Muscle layer of duodenum (tissue), 2 donors: ENCODE measurements at regions not wholly inside any gene's neighbourhood (a gene's known extent, or its start where the extent isn't known, plus 50 kb on each side); places are given as distances from the start of the nearest gene placed in this dataset.
"Not testable (repeated sequence)": the region's sequence is repeated elsewhere in the genome, so short reads cannot be mapped to it uniquely, and the experiment has no call there.

Experiments used
- H3K27ac ChIP-seq: one replicate; pipeline ENCODE4 v1.7.0; 2013; ENCODE audit warnings: mild to moderate bottlenecking, low read length
- H3K27me3 ChIP-seq: one replicate; pipeline ENCODE4 v1.7.0; 2013; ENCODE audit warnings: low read depth, mild to moderate bottlenecking, control low read depth, low read length
- H3K36me3 ChIP-seq, 2 donors: one replicate each; pipeline ENCODE4 v1.7.0; 2013; ENCODE audit warnings: low read length in 2 of 2, control low read depth in 1 of 2, mild to moderate bottlenecking in 1 of 2; ENCODE audit not compliant: insufficient read depth in 2 of 2, control insufficient read depth in 1 of 2
- H3K4me1 ChIP-seq, 2 donors: one replicate each; pipeline ENCODE4 v1.7.0; 2013; ENCODE audit warnings: low read length in 2 of 2, mild to moderate bottlenecking in 2 of 2, control low read depth in 1 of 2, moderate library complexity in 1 of 2; ENCODE audit not compliant: insufficient read depth in 2 of 2, control insufficient read depth in 1 of 2
- H3K4me3 ChIP-seq, 2 donors: one replicate each; pipeline ENCODE4 v1.7.0; 2013; ENCODE audit warnings: low read length in 2 of 2, low read depth in 1 of 2, mild to moderate bottlenecking in 1 of 2
- H3K9me3 ChIP-seq, 2 donors: one replicate each; pipeline ENCODE4 v1.7.0; 2013; ENCODE audit warnings: low read length in 2 of 2, control low read depth in 1 of 2, mild to moderate bottlenecking in 1 of 2; ENCODE audit not compliant: control insufficient read depth in 1 of 2
- donor health status: healthy.

DNA sequence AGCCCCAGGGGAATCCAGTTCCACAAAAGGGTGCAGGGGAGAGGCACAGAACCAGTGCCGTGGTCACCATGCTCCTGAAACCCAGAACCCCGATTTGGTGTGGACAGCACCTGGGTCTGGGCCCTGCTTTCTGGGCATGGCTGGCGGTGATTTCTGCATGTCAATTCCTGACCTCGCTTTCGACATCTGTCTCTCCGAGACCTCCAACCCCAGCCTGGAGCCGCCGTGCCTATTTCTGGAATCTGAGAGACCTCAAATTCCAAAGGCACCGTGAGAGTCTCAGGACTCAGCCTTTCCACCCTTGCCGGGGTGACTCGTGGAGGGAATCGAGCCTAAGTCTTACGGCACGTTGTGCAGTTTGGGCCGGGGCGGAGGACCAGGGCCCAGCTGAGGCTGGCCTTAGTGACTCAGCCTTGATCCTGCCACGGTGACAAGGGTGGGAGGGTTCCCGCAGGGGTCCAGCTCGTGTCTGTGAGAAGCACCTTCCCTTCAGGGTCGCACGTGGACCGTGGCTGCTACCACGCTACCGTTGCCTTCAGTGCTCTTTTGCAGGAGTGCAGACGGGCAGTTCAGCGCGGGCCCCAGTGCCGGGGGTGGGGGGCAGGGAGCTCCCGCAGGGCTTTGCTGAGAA, 133.7 kb downstream of the PXDC1 start:
- Histone ChIP-seq H3K9me3 (no peaks in the 10 kb centered on the region), H3K4me1 (no peaks in the 10 kb centered on the region), H3K4me3 (no peak overlapping the region), H3K27ac (no peak overlapping the region), H3K27me3 (no peaks in the 10 kb centered on the region), H3K36me3 (no peaks in the 10 kb centered on the region)

DNA sequence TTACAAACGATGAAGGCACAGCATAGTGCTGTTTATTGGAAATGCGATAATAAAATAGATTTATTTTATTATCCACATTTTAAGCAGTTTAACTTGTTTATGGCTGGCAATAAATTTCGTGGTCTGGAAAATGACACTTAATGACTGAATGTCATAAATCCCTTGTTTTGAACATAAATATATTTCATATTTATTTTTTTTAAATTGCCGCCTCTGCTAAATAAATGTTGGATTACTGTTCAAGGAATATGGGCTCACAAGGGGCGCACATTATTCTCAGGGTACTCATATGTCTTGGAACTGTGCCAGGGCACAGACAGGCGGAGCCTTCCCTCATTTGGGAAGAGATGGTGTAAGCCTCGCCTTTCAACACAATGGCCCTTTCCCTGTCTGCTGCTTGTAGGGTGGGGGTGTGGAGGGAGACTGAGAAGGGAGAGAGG, 134.3 kb downstream of the PXDC1 start:
- H3K27me3 ChIP-seq, result no peaks in the 10 kb centered on the region
- H3K4me3 ChIP-seq, result no peak overlapping the region
- H3K9me3 ChIP-seq, result no peaks in the 10 kb centered on the region
- H3K4me1 ChIP-seq, result no peaks in the 10 kb centered on the region
- H3K27ac ChIP-seq, result no peak overlapping the region
- no peaks in the 10 kb centered on the region for H3K36me3 ChIP-seq

DNA sequence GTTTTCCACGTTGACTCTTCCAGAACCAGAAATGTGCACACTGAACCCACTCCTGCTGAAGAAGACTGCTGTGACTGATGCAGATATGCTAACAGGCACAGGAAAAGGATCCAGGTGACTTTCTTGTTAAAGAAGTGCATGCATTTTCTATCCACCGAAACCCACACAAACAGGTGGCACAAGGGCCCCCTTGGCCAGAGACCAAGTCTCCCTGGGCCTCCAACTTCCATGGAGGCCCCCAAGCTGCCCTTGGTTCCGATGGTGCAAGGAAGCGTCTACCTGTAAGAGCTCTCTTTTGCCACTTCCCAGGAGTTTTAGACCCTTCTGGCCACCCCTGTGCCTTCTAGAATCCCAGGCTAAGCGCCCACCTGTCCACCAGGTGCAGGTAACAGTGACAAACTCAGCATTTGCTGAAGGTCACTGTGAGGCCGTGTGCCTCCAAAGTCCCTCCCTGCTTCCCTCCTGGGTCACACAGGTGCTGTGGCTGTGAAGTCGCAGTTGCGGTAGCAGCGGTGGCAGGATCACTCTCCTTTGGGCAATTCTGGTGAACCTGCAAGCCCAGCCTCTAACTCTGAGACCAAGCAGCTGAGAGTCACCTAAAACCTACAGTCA, 134.8 kb downstream of the PXDC1 start:
- H3K9me3 ChIP-seq, result no peaks in the 10 kb centered on the region
- no peaks in the 10 kb centered on the region for H3K4me1 ChIP-seq
- H3K27me3 ChIP-seq, result no peaks in the 10 kb centered on the region
- H3K27ac ChIP-seq, result no peak overlapping the region
- no peak overlapping the region for H3K4me3 ChIP-seq
- H3K36me3 ChIP-seq, result no peaks in the 10 kb centered on the region

DNA sequence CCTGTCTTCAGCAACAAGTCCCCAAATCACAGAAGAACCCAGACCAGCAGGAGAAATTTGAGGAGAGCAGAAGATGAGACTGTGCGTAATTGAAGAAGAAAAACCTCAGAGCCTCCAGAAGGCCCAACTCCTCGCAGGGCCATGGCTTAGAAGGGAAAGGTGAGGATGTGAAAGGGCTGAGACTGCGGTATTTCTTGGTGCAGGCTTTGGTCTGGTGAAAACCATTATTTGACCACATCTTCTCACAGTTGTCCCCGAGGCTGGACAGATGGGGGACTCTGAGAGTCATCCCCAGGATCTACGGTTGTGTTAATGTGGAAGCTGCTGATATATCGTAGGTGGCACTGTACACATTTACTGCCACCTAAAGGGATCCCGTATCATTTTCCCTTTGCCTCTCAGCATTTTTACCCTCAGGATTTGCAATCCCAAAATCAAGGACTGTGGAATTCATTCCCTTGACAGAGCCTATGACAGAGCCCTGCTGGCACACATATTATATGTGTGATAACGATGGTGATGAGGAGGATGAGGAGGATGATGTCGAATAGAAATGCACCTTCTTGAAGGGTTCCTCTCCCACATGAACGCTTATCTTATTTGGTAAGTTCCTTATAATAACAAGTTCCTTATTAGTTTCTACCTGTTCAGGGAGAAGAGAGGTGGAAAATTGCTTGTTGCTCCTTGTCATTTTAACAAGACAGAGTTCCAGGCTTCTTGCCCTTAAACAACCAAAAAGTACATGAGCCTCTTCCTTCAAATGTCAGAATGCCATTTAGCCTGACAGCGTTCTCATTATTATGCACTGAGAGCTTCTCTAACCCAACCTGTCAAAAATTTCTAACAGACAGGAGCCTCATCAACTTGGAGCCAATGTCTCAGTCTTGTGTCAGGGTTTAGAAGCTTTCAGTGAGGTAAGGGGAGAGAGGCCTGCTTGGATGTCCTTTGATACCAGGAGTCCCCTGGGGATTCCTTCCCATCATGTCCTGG, 135.8 kb downstream of the PXDC1 start:
- H3K4me3 ChIP-seq, result no peak overlapping the region
- no peaks in the 10 kb centered on the region for H3K9me3 ChIP-seq
- H3K27me3 ChIP-seq, result no peaks in the 10 kb centered on the region
- H3K36me3 ChIP-seq, result no peaks in the 10 kb centered on the region
- no peak overlapping the region for H3K27ac ChIP-seq
- no peaks in the 10 kb centered on the region for H3K4me1 ChIP-seq

DNA sequence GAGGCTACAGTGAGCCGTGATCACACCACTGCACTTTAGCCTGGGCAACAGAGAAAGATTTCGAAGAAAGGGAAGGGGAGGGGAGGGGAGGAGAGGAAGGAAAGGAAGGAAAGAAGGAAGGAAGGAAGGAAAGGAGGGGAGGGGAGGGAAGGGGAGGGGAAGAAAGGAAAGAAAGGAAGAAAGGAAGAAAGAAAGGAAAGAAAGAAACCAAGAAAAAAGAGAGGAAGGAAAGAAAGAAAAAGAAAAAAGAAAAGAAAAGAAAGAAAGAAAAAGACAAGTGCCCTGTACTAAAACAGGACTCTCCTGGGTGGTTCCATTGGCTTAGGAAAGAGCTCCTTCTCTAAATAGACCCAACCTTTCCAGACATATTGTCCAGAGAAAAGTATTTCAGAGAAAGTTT, 136.6 kb downstream of the PXDC1 start:
- no peak overlapping the region for H3K4me3 ChIP-seq
- no peak overlapping the region for H3K27ac ChIP-seq
- H3K4me1 ChIP-seq, result no peaks in the 10 kb centered on the region
- H3K9me3 ChIP-seq, result no peaks in the 10 kb centered on the region
- no peaks in the 10 kb centered on the region for H3K36me3 ChIP-seq
- no peaks in the 10 kb centered on the region for H3K27me3 ChIP-seq

DNA sequence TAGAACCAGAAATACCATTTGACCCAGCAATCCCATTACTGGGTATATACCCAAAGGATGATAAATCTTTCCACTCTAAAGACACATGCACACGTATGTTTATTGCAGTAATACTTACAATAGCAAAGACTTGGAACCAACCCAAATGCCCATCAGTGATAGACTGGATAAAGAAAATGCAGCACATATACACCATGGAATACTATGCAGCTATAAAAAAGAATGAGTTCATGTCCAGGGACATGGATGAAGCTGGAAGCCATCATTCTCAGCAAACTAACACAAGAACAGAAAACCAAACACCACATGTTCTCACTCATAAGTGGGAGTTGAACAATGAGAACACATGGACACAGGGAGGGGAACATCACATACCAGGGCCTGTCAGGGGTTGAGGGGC, 137.9 kb downstream of the PXDC1 start:
- H3K4me1 ChIP-seq, H3K9me3 ChIP-seq, H3K4me3 ChIP-seq, H3K27ac ChIP-seq, H3K36me3 ChIP-seq, H3K27me3 ChIP-seq: not testable (repeated sequence)

DNA sequence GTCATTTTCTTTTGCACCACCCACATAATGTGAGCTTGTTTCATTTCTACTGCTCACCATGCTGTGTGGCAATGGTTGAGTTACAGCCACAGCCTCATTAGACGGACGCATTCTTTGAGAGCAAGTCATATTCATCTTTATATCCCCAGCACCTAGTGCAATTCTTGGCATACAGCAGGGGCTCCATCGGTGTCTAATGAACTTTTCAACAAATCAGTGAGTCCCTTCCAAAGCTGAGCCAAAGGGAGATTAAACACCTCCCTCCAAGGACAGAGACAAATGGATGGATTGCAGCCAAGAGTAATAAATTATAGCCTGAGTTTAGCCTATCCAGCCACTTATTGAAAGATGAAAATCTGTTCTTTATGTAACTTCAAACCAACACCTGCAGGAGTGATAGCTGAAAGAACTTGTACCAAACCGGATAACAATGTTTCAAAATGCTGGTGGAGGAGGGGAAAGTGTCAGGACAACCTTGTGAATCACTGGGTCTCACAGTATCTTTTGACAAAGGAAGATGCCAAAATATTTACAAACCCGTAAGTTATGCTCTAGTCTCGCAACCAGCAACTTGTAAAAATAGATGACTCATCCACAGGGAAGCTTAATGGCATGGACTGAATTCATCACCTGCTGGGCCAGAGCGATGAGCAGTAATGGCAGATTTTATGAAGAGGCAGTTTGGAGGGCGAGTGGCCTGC, 139.0 kb downstream of the PXDC1 start:
- H3K27ac ChIP-seq, result no peak overlapping the region
- H3K4me1 ChIP-seq, result no peaks in the 10 kb centered on the region

DNA sequence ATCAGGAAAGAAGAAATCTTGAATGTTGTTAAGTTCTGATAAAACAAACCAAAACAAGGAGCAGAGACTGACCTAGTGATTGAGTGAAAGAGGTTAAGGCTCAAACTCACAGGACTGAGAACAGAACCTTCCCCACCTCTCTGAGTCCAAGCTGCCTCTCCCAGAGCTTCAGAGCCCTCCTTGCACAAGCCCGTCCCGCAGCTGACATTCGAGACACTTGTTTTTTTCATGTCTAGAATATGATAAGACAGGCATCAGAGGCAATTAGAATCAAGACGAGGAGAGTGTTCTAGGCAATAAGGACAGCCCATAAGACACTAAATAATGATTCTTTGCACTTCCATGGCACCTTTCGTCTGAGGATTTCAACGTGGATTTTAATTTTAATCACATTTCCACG, 140.6 kb downstream of the PXDC1 start:
- Histone ChIP-seq H3K4me3 (no peak overlapping the region), H3K9me3 (no peaks in the 10 kb centered on the region), H3K27ac (no peak overlapping the region), H3K4me1 (no peaks in the 10 kb centered on the region), H3K36me3 (no peaks in the 10 kb centered on the region), H3K27me3 (no peaks in the 10 kb centered on the region)

More for the DNA sequence above, 139.0 kb downstream of the PXDC1 start:
- H3K4me3 ChIP-seq, result no peak overlapping the region
- no peaks in the 10 kb centered on the region for H3K27me3 ChIP-seq
- H3K9me3 ChIP-seq, result no peaks in the 10 kb centered on the region
- H3K36me3 ChIP-seq, result no peaks in the 10 kb centered on the region

DNA sequence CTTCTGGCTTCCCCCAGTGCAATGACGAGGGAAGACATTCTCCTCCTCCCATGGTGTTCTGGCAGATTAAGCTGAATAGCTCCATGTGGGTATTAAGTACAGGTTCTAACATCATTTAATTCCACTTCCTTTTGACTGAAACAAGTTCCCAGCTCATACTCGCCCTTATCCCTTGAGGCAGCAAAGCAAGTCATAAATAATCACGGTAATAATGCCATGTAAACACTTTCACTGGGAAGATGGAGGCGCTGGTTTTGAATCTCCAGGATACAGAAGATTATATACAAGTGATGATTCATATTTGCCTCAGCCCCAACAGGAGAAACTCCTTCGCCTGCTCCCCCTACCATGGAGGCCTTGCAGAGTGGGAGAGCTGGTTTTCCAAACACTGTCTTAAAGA, 141.3 kb downstream of the PXDC1 start:
- H3K9me3 ChIP-seq, result no peaks in the 10 kb centered on the region
- H3K4me3 ChIP-seq, result no peak overlapping the region
- H3K36me3 ChIP-seq, result no peaks in the 10 kb centered on the region
- no peaks in the 10 kb centered on the region for H3K27me3 ChIP-seq
- no peaks in the 10 kb centered on the region for H3K4me1 ChIP-seq
- no peak overlapping the region for H3K27ac ChIP-seq

DNA sequence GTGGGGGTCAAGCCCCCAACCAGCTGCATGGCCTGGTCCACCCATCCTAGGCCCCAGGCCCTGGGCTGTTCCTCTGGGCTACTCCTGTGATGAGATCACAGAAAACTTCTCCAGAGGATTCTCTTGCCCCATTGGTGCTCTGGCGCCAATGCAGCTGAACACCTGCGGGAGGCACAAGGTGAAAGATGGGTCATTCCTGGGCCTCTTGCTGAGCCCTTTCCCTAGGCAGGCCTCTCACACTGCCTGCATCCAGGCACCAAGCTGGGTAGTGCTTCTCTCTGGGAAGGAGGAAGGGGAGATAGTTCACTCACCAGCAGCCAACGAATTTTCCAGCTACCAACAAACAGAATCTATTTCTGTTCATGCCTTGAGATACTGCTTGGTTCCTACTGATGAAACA, 142.1 kb downstream of the PXDC1 start:
- no peak overlapping the region for H3K4me3 ChIP-seq
- H3K27ac ChIP-seq, result no peak overlapping the region
- no peaks in the 10 kb centered on the region for H3K27me3 ChIP-seq
- H3K9me3 ChIP-seq, result no peaks in the 10 kb centered on the region
- H3K36me3 ChIP-seq, result no peaks in the 10 kb centered on the region
- no peaks in the 10 kb centered on the region for H3K4me1 ChIP-seq

DNA sequence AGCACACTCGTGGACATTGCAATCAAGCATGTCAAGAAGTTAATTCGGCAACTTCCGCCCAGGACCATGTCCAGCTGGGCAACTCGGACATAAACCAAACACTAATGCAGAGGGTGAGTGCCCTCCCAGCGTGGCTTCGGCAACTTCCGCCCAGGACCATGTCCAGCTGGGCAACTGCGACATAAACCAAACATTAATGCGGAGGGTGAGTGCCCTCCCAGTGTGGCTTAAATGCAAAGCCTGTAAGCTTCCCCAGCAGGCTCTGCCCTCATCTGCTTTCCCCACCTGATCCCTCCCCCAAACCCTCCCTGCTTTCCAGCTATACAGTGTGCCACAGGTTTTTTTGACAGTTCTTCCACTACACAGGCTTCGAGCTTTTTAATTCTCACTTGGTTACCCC, 143.4 kb downstream of the PXDC1 start:
- no peak overlapping the region for H3K27ac ChIP-seq
- no peak overlapping the region for H3K4me3 ChIP-seq
- no peaks in the 10 kb centered on the region for H3K27me3 ChIP-seq
- no peaks in the 10 kb centered on the region for H3K36me3 ChIP-seq
- no peaks in the 10 kb centered on the region for H3K9me3 ChIP-seq
- H3K4me1 ChIP-seq, result no peaks in the 10 kb centered on the region
